ENCODE measurements at regions not wholly inside any gene's neighbourhood (a gene's known extent, or its start where the extent isn't known, plus 50 kb on each side); places are given as distances from the start of the nearest gene placed in this dataset.
A peak's percentile ranks its signal among the peaks of the same experiment; 100 is the strongest.

DNA sequence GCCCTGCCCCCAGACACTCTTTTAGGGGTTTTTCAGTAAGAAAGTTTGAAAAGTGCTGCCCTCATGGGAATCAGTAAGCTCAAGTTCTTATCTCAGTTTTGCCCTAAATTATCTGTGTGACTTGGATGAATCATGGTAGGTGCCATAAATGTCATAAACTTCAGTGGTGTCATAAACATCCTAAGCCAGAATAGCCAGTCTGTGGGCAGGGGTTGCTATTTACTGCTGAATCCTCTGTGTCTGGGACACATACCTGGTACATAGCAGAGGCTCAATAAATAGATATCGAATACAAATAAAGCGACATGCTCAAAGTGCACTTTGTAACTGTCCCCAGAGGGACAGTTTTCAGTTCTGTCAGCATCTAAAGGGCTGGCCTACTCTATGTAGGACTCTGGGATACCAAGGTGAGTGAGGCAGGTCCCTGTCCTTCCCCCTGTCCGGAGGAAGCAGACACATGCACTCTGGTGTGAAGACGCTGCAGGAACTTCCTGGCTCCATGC lies 502.1 kb downstream of the RPS24 start:
- 88 to 97% (median 93%) methylated on average over 3 to 4 of the region's 4 CpGs for WGBS, 4 donors
- H3K4me1 ChIP-seq (replicated peaks in 1 of 2) = peaks cover 0 to 8% of the 10 kb centered on the region in 2 donors
- no peaks in the 10 kb centered on the region for H3K36me3 ChIP-seq (replicated peaks in 1 of 2)
- TF ChIP-seq, protein P1, sequence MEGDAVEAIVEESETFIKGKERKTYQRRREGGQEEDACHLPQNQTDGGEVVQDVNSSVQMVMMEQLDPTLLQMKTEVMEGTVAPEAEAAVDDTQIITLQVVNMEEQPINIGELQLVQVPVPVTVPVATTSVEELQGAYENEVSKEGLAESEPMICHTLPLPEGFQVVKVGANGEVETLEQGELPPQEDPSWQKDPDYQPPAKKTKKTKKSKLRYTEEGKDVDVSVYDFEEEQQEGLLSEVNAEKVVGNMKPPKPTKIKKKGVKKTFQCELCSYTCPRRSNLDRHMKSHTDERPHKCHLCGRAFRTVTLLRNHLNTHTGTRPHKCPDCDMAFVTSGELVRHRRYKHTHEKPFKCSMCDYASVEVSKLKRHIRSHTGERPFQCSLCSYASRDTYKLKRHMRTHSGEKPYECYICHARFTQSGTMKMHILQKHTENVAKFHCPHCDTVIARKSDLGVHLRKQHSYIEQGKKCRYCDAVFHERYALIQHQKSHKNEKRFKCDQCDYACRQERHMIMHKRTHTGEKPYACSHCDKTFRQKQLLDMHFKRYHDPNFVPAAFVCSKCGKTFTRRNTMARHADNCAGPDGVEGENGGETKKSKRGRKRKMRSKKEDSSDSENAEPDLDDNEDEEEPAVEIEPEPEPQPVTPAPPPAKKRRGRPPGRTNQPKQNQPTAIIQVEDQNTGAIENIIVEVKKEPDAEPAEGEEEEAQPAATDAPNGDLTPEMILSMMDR (IDR thresholded peaks at IDR 0.05) = no peak
- no peak for TF ChIP-seq POLR2A (IDR thresholded peaks at IDR 0.05)
- H3K9me3 ChIP-seq (replicated peaks in 1 of 3) = no peaks in the 10 kb centered on the region
- intact Hi-C loops (cut with DNase I) = no loop called here
- peak in 1 of 7 donors; percentile 3 for DNase-seq
- no peak overlapping the region for H3K4me3 ChIP-seq
- no peak overlapping the region for H3K27ac ChIP-seq
- no peaks in the 10 kb centered on the region for H3K27me3 ChIP-seq

DNA sequence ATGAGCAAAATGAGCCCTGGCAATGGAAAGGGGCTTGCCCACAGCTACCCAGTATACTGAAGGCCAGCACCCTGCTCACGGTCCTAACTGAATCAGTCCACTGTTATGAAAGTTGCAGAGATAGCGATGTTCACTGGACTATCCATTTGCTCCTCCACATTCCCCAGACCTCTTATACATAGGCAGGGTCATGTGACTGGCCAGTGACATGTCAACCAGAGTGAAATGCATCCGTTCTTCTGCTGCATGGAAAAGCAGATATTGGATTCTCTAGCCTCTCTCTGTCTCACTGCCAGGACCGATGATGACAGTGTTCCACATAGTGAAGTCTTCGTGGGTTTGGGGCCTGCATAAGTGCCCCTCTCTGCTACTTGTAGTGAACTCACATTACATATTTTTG lies 503.4 kb downstream of the RPS24 start:
- TF ChIP-seq, protein P1 (IDR thresholded peaks at IDR 0.05) = no peak
- no peak for TF ChIP-seq POLR2A (IDR thresholded peaks at IDR 0.05)
- peak in 1 of 7 donors; percentile 9 for DNase-seq
- 85 to 95% (median 93%) methylated on average over 5 of the region's 5 CpGs for WGBS, 4 donors
- Histone ChIP-seq H3K36me3 (replicated peaks in 1 of 2) (no peaks in the 10 kb centered on the region), H3K4me1 (replicated peaks in 1 of 2) (peaks cover 0 to 17% of the 10 kb centered on the region in 2 donors), H3K27me3 (no peaks in the 10 kb centered on the region), H3K9me3 (replicated peaks in 1 of 3) (no peaks in the 10 kb centered on the region), H3K4me3 (no peak overlapping the region), H3K27ac (no peak overlapping the region)
- intact Hi-C loops (cut with DNase I) = no loop called here

DNA sequence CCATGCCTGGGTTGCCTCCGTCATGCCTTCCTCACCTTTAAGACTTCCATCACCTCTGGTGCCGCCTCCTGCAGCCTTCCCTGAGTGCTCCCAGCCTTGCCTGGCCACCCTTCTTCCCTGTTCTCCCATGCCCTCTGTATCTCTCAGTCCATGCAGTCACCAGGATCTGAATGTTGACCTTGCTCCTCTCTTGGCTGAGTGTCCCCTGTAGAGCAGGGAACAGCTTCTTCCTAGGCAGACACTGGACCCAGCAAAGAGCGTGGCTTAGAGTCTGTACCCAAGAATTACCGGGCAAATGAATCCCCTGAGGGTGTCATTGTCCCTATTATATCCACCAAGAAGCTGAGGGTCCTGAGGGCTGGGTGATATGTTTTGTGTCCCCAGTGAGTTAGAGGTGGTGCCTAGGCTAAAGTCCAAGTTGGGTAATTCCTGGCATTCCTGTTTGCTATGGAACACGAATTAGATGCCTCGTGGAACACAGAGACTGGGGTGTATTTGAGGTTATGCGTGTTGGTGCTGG lies 505.6 kb downstream of the RPS24 start:
- Histone ChIP-seq H3K27ac (no peak overlapping the region), H3K36me3 (replicated peaks in 1 of 2) (no peaks in the 10 kb centered on the region), H3K27me3 (no peaks in the 10 kb centered on the region), H3K4me1 (replicated peaks in 1 of 2) (peaks cover 0 to 20% of the 10 kb centered on the region in 2 donors), H3K9me3 (replicated peaks in 1 of 3) (no peaks in the 10 kb centered on the region), H3K4me3 (no peak overlapping the region)
- TF ChIP-seq POLR2A (IDR thresholded peaks at IDR 0.05) = no peak
- TF ChIP-seq, protein P1 (IDR thresholded peaks at IDR 0.05) = no peak
- intact Hi-C loops (cut with DNase I) = no loop called here
- 63 to 82% (median 76%) methylated on average over 7 of the region's 7 CpGs for WGBS, 4 donors
- peak in 1 of 7 donors; percentile 47 for DNase-seq

DNA sequence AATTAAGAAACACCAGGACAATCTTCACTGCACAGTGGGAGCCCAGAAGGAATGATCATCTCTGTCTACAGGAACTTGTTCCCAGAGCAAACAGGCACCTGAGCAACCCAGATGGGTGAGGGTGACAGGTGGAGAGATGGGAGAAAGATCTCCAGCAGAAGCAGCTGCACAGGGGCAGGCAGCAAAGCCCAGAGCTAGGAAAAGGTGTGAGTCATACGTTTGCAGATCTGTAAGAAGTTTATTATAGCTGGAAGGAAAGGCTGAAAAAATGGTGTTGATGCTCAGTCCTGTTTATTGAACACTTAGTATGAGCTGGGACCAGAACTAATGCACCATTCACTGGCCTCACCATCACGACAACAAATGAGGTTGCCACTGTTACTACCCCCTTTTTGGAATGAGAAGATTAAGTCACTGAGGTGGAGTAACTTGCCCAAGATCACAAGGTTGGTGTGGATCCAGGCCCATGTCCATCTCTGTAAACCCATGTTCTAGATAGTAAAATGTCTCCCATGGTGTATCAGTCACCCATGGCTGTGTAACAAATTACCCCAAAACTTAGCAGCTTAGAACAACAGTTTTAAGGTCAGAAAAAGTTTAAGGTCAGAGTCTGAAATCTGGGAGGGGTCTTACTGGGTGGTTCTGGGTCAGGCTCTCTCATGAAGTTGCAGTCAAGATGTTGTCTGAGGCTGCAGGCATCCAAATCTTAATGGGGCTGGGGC lies 506.9 kb downstream of the RPS24 start:
- H3K9me3 ChIP-seq (replicated peaks in 1 of 3) = no peaks in the 10 kb centered on the region
- no peaks in the 10 kb centered on the region for H3K27me3 ChIP-seq
- 79 to 89% (median 84%) methylated on average over 2 of the region's 2 CpGs for WGBS, 4 donors
- TF ChIP-seq, protein P1 (IDR thresholded peaks at IDR 0.05) = no peak
- no peak for TF ChIP-seq POLR2A (IDR thresholded peaks at IDR 0.05)
- intact Hi-C loops (cut with DNase I) = no loop called here
- DNase-seq = peak in 1 of 7 donors; percentile 10
- H3K4me1 ChIP-seq (replicated peaks in 1 of 2) = peaks cover 0 to 27% of the 10 kb centered on the region in 2 donors
- H3K36me3 ChIP-seq (replicated peaks in 1 of 2) = no peaks in the 10 kb centered on the region
- no peak overlapping the region for H3K4me3 ChIP-seq
- peak overlapping the region in 1 of 5 donors; percentile 89 for H3K27ac ChIP-seq
